MM.1S (cell line): ENCODE measurements at regions not wholly inside any gene's neighbourhood (a gene's known extent, or its start where the extent isn't known, plus 50 kb on each side); places are given as distances from the start of the nearest gene placed in this dataset.

Experiments used
- DNase-seq: peaks from one replicate; pipeline ENCODE4 v3.0.0-alpha.2; 2015
- H2AFZ ChIP-seq: fragments of 300-600 bp; sonication (generic); 2 replicates; pipeline ENCODE4 v1.6.0; 2016; ENCODE audit warnings: antibody characterized with exemption, low read length
- H3F3A ChIP-seq: fragments of 300-600 bp; sonication (generic); 2 replicates; pipeline ENCODE4 v1.6.1; 2016; ENCODE audit warnings: mild to moderate bottlenecking, antibody characterized with exemption, low read length, moderate library complexity, mixed read lengths; ENCODE audit not compliant: insufficient read depth
- H3K27ac ChIP-seq: fragments of 300-600 bp; sonication (generic); 2 replicates; pipeline ENCODE4 v1.5.1; 2016; ENCODE audit warnings: mild to moderate bottlenecking, low read length
- H3K27me3 ChIP-seq: fragments of 300-600 bp; sonication (generic); replicated peaks from 2 replicates; pipeline ENCODE4 v1.6.0; 2016; ENCODE audit warnings: low read length; ENCODE audit not compliant: insufficient read depth
- H3K36me3 ChIP-seq: fragments of 300-600 bp; sonication (generic); replicated peaks from 2 replicates; pipeline ENCODE4 v1.6.1; 2016; ENCODE audit warnings: mild to moderate bottlenecking, low read length, mixed read lengths; ENCODE audit not compliant: insufficient read depth
- H3K4me1 ChIP-seq: fragments of 300-600 bp; sonication (generic); 2 replicates; pipeline ENCODE4 v1.6.1; 2016; ENCODE audit warnings: low read length, mixed read lengths
- H3K4me2 ChIP-seq: fragments of 300-600 bp; sonication (generic); 2 replicates; pipeline ENCODE4 v1.6.0; 2016; ENCODE audit warnings: low read depth, low read length
- H3K4me3 ChIP-seq: fragments of 300-600 bp; sonication (generic); 2 replicates; pipeline ENCODE4 v1.5.1; 2016; ENCODE audit warnings: low read length, mixed read lengths
- H3K79me2 ChIP-seq: fragments of 300-600 bp; sonication (generic); 2 replicates; pipeline ENCODE4 v1.6.1; 2016; ENCODE audit warnings: mixed run types, low read length, mixed read lengths
- H3K9ac ChIP-seq: fragments of 300-600 bp; sonication (generic); 2 replicates; pipeline ENCODE4 v1.6.1; 2016; ENCODE audit warnings: low read length, mixed read lengths
- H3K9me2 ChIP-seq: fragments of 300-600 bp; sonication (generic); replicated peaks from 2 replicates; pipeline ENCODE4 v1.6.1; 2016; ENCODE audit warnings: mild to moderate bottlenecking, low read length, mixed read lengths; ENCODE audit not compliant: insufficient read depth
- H3K9me3 ChIP-seq: fragments of 300-600 bp; sonication (generic); replicated peaks from 2 replicates; pipeline ENCODE4 v1.6.1; 2016; ENCODE audit warnings: mild to moderate bottlenecking, low read length, mixed read lengths; ENCODE audit not compliant: insufficient read depth
- H4K20me1 ChIP-seq: fragments of 300-600 bp; sonication (generic); 2 replicates; pipeline ENCODE4 v1.6.1; 2016; ENCODE audit warnings: mild to moderate bottlenecking, low read length, moderate library complexity, mixed read lengths; ENCODE audit not compliant: insufficient read depth
- CTCF ChIP-seq: fragments of 300-600 bp; sonication (generic); IDR thresholded peaks from 2 replicates; pipeline ENCODE4 v1.5.1; 2016; ENCODE audit warnings: antibody characterized with exemption, low read length, mixed read lengths
- EZH2 ChIP-seq: fragments of 300-600 bp; sonication (generic); optimal IDR thresholded peaks from 2 replicates; pipeline ENCODE3; 2017; ENCODE audit warnings: low read depth, mild to moderate bottlenecking, antibody characterized with exemption, low read length, mixed read lengths
- EZH2phosphoT487 ChIP-seq: fragments of 300-600 bp; sonication (generic); IDR thresholded peaks from 2 replicates; pipeline ENCODE4 v1.6.1; 2018; ENCODE audit warnings: antibody characterized with exemption, low read length

DNA sequence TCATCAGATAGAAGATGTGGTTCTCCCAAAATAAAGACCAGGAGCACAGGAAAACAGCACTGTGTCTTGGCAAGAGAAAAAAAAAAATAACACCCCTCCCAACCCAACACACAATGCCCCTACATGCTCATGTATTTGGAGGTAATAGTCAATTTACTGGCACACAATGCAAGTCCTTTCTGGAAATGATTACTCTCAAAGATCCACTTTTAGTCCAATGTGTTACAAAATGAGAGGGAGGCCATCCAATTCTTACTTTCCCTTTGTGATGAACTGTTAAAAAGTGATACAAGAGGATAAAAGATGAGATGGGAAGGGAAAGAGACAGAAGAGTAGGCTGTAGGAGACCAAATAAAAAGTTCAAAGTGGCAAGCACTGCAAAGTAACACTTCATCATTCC, 180.3 kb upstream of the DKK2 start:
- Histone ChIP-seq H3F3A (no peaks in the 10 kb centered on the region), H3K4me3 (no peak overlapping the region), H3K9ac (no peak overlapping the region), H3K27me3 (no peaks in the 10 kb centered on the region), H3K9me2 (no peaks in the 10 kb centered on the region), H4K20me1 (no peaks in the 10 kb centered on the region), H3K79me2 (no peaks in the 10 kb centered on the region), H3K36me3 (no peaks in the 10 kb centered on the region), H2AFZ (no peak overlapping the region), H3K27ac (no peak overlapping the region), H3K9me3 (no peaks in the 10 kb centered on the region), H3K4me2 (no peak overlapping the region), H3K4me1 (no peaks in the 10 kb centered on the region)
- no peak for DNase-seq
- TF ChIP-seq CTCF (no peak), EZH2phosphoT487 (no peak), EZH2 (no peak)

- no peaks in the 10 kb centered on the region for H3K27me3 ChIP-seq
- H2AFZ ChIP-seq = no peak overlapping the region
- no peak for TF ChIP-seq CTCF
- no peak for TF ChIP-seq EZH2phosphoT487
- no peak for TF ChIP-seq EZH2
- no peaks in the 10 kb centered on the region for H3F3A ChIP-seq
- no peaks in the 10 kb centered on the region for H4K20me1 ChIP-seq
- no peak for DNase-seq
- no peak overlapping the region for H3K4me3 ChIP-seq
- no peaks in the 10 kb centered on the region for H3K9me2 ChIP-seq
- no peaks in the 10 kb centered on the region for H3K79me2 ChIP-seq
- no peaks in the 10 kb centered on the region for H3K4me1 ChIP-seq
- H3K36me3 ChIP-seq = no peaks in the 10 kb centered on the region
- H3K27ac ChIP-seq = no peak overlapping the region
- no peaks in the 10 kb centered on the region for H3K9me3 ChIP-seq
- H3K4me2 ChIP-seq = no peak overlapping the region
- H3K9ac ChIP-seq = no peak overlapping the region
Observed at GRCh38 chr4:107215222-107215621, 179.1 kb upstream of the DKK2 start.

DNA sequence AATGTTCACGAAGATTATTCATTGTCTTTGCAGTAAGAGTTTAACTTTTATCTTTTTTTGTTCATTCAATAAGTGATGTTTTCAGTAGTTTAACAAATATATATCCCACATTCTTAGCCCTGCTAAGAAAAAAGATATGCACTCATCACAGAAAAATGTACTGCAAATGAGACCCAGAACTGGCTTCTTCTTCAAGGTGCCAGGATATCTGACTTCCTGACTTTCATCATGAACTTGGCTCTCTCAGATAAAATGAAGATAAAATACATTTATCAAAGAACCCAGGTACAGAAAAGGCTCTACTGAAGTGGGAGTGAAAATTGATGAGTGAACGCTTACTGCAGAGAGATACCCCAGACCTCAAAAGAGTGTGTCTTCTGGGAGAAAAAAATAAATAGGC, 177.8 kb upstream of the DKK2 start:
- no peak overlapping the region for H3K27ac ChIP-seq
- no peak overlapping the region for H2AFZ ChIP-seq
- H3K4me2 ChIP-seq = no peak overlapping the region

More for the DNA sequence above, 177.8 kb upstream of the DKK2 start:
- TF ChIP-seq EZH2phosphoT487 (no peak), CTCF (no peak), EZH2 (no peak)
- no peak for DNase-seq
- Histone ChIP-seq H3F3A (no peaks in the 10 kb centered on the region), H3K36me3 (no peaks in the 10 kb centered on the region), H3K9me3 (no peaks in the 10 kb centered on the region), H3K9ac (no peak overlapping the region), H3K79me2 (no peaks in the 10 kb centered on the region), H3K9me2 (no peaks in the 10 kb centered on the region), H4K20me1 (no peaks in the 10 kb centered on the region), H3K4me3 (no peak overlapping the region), H3K4me1 (no peaks in the 10 kb centered on the region), H3K27me3 (no peaks in the 10 kb centered on the region)
